Cardiac septum (tissue), 1 donor: ENCODE measurements at regions not wholly inside any gene's neighbourhood (a gene's known extent, or its start where the extent isn't known, plus 50 kb on each side); places are given as distances from the start of the nearest gene placed in this dataset.
"Not testable (repeated sequence)": the region's sequence is repeated elsewhere in the genome, so short reads cannot be mapped to it uniquely, and the experiment has no call there.

ENCODE experiments used
- DNase-seq: peaks from one replicate; pipeline ENCODE4 v3.0.0-alpha.2; 2020; ENCODE audit warnings: low spot score
- intact Hi-C: fragments of 100-400 bp; cut with DNase I; formaldehyde crosslinking; loops from one replicate; pipeline ENCODE4 v1.14.0; 2022
- donor health status: DM: no; HTN: no; CAD: no.

GRCh38 chr21:14903172-14903865, 161.5 kb downstream of the NRIP1 start:
- intact Hi-C loops: no loop called here
- no peak for DNase-seq

GRCh38 chr21:14901482-14901958, 163.3 kb downstream of the NRIP1 start:
- intact Hi-C loops: no loop called here
- DNase-seq: no peak

- intact Hi-C loops: no loop called here
These were observed 164.2 kb downstream of the NRIP1 start for GRCh38 chr21:14900611-14901010.

GRCh38 chr21:14900058-14900457, 164.7 kb downstream of the NRIP1 start:
- intact Hi-C loops: no loop called here

More at GRCh38 chr21:14900611-14901010, 164.2 kb downstream of the NRIP1 start:
- no peak for DNase-seq

GRCh38 chr21:14895792-14896191, 169.0 kb downstream of the NRIP1 start:
- intact Hi-C loops: no loop called here
- no peak for DNase-seq

More at GRCh38 chr21:14900058-14900457, 164.7 kb downstream of the NRIP1 start:
- no peak for DNase-seq

- DNase-seq: no peak
- intact Hi-C loops: no loop called here
These were observed 174.7 kb downstream of the NRIP1 start for GRCh38 chr21:14890141-14890540.

GRCh38 chr21:14889080-14889810, 175.6 kb downstream of the NRIP1 start:
- DNase-seq: no peak
- intact Hi-C loops: no loop called here

GRCh38 chr21:14888202-14888601, 176.6 kb downstream of the NRIP1 start:
- no peak for DNase-seq
- intact Hi-C loops: no loop called here

GRCh38 chr21:14886001-14886400, 178.8 kb downstream of the NRIP1 start:
- intact Hi-C loops: no loop called here
- DNase-seq: no peak

- intact Hi-C loops: no loop called here
These were observed 181.4 kb downstream of the NRIP1 start for GRCh38 chr21:14883351-14883750.

GRCh38 chr21:14882545-14882944, 182.3 kb downstream of the NRIP1 start:
- DNase-seq, intact Hi-C loops: not testable (repeated sequence)

More at GRCh38 chr21:14883351-14883750, 181.4 kb downstream of the NRIP1 start:
- DNase-seq: no peak

GRCh38 chr21:14881863-14882499, 182.8 kb downstream of the NRIP1 start:
- intact Hi-C loops: no loop called here
- no peak for DNase-seq

GRCh38 chr21:14880922-14881321, 183.9 kb downstream of the NRIP1 start:
- intact Hi-C loops: no loop called here
- DNase-seq: no peak

GRCh38 chr21:14879458-14879857, 185.3 kb downstream of the NRIP1 start:
- no peak for DNase-seq
- intact Hi-C loops: no loop called here

GRCh38 chr21:14878971-14879370, 185.8 kb downstream of the NRIP1 start:
- no peak for DNase-seq
- intact Hi-C loops: no loop called here

- no peak for DNase-seq
- intact Hi-C loops: no loop called here
These were observed 187.1 kb downstream of the NRIP1 start for GRCh38 chr21:14877581-14878228.

- intact Hi-C loops: no loop called here
These were observed 188.3 kb downstream of the NRIP1 start for GRCh38 chr21:14876524-14876840.

GRCh38 chr21:14875704-14876523, 188.9 kb downstream of the NRIP1 start:
- intact Hi-C loops: no loop called here
- no peak for DNase-seq

More at GRCh38 chr21:14876524-14876840, 188.3 kb downstream of the NRIP1 start:
- no peak for DNase-seq

- intact Hi-C loops: no loop called here
- no peak for DNase-seq
These were observed 189.6 kb downstream of the NRIP1 start for GRCh38 chr21:14875186-14875585.
